Ishikawa (cell line): ENCODE measurements at regions not wholly inside any gene's neighbourhood (a gene's known extent, or its start where the extent isn't known, plus 50 kb on each side); places are given as distances from the start of the nearest gene placed in this dataset.

Experiments used
- CEBPB ChIP-seq: IDR thresholded peaks from 2 replicates; pipeline ENCODE4 v1.6.1; 2012
- CREB1 ChIP-seq: IDR thresholded peaks from 2 replicates; pipeline ENCODE4 v1.6.1; 2012; ENCODE audit warnings: low read depth
- EGR1 ChIP-seq: IDR thresholded peaks from 2 replicates; pipeline ENCODE4 v1.6.1; 2012
- EP300 ChIP-seq: IDR thresholded peaks from 2 replicates; pipeline ENCODE4 v1.6.1; 2012; ENCODE audit warnings: borderline replicate concordance
- FOXM1 ChIP-seq: IDR thresholded peaks from 2 replicates; pipeline ENCODE4 v1.6.1; 2012; ENCODE audit warnings: low read depth, borderline replicate concordance
- NFIC ChIP-seq: IDR thresholded peaks from 2 replicates; pipeline ENCODE4 v1.6.1; 2012
- RAD21 ChIP-seq: IDR thresholded peaks from 2 replicates; pipeline ENCODE4 v1.6.1; 2012; ENCODE audit warnings: low read depth
- TAF1 ChIP-seq: IDR thresholded peaks from 2 replicates; pipeline ENCODE4 v1.6.1; 2012; ENCODE audit warnings: low read depth, mild to moderate bottlenecking
- TCF12 ChIP-seq: IDR thresholded peaks from 2 replicates; pipeline ENCODE4 v1.6.1; 2012; ENCODE audit warnings: low read depth
- TEAD4 ChIP-seq: IDR thresholded peaks from 2 replicates; pipeline ENCODE4 v1.6.1; 2012
- YY1 ChIP-seq: IDR thresholded peaks from 2 replicates; pipeline ENCODE4 v1.6.1; 2012; ENCODE audit warnings: low read depth
- ZBTB7A ChIP-seq: IDR thresholded peaks from 2 replicates; pipeline ENCODE4 v1.6.1; 2012; ENCODE audit warnings: low read depth
- TF ChIP-seq, protein P1 (sequence below): IDR thresholded peaks from 2 replicates; pipeline ENCODE4 v1.6.1; 2012
- TF ChIP-seq, protein P2 (sequence below): IDR thresholded peaks from 2 replicates; pipeline ENCODE4 v1.6.1; 2012
- TF ChIP-seq, protein P3 (sequence below): IDR thresholded peaks from 2 replicates; pipeline ENCODE4 v1.6.1; 2012; ENCODE audit warnings: low read depth, mild to moderate bottlenecking

DNA sequence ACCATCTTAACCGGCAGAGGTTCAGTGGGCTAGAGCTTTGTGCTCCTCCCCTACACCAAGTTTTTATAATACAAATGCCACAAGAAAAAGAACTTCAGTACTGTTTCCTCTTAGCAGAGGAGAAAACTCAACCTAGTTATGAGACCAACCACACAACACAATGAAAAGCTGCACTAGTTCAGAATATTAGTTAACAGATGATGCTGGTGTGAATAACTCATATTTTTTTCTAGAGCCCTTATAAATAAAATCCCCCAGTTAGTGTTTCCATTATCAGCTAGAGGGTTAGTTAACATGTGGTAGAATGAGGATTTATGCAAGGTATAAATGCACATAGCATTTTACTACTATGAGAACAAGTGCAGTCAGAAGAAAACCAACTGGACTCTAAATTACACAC lies 61.9 kb upstream of the AMN1 start:
- TF ChIP-seq, protein P1, sequence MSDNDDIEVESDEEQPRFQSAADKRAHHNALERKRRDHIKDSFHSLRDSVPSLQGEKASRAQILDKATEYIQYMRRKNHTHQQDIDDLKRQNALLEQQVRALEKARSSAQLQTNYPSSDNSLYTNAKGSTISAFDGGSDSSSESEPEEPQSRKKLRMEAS = no peak
- TF ChIP-seq YY1 (no peak), CEBPB (no peak), ZBTB7A (no peak), FOXM1 (no peak), RAD21 (no peak), CREB1 (no peak), EGR1 (no peak), TEAD4 (no peak), NFIC (no peak), TAF1 (no peak), TCF12 (no peak), EP300 (no peak)
- TF ChIP-seq, protein P2, sequence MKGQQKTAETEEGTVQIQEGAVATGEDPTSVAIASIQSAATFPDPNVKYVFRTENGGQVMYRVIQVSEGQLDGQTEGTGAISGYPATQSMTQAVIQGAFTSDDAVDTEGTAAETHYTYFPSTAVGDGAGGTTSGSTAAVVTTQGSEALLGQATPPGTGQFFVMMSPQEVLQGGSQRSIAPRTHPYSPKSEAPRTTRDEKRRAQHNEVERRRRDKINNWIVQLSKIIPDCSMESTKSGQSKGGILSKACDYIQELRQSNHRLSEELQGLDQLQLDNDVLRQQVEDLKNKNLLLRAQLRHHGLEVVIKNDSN = no peak
- TF ChIP-seq, protein P3, sequence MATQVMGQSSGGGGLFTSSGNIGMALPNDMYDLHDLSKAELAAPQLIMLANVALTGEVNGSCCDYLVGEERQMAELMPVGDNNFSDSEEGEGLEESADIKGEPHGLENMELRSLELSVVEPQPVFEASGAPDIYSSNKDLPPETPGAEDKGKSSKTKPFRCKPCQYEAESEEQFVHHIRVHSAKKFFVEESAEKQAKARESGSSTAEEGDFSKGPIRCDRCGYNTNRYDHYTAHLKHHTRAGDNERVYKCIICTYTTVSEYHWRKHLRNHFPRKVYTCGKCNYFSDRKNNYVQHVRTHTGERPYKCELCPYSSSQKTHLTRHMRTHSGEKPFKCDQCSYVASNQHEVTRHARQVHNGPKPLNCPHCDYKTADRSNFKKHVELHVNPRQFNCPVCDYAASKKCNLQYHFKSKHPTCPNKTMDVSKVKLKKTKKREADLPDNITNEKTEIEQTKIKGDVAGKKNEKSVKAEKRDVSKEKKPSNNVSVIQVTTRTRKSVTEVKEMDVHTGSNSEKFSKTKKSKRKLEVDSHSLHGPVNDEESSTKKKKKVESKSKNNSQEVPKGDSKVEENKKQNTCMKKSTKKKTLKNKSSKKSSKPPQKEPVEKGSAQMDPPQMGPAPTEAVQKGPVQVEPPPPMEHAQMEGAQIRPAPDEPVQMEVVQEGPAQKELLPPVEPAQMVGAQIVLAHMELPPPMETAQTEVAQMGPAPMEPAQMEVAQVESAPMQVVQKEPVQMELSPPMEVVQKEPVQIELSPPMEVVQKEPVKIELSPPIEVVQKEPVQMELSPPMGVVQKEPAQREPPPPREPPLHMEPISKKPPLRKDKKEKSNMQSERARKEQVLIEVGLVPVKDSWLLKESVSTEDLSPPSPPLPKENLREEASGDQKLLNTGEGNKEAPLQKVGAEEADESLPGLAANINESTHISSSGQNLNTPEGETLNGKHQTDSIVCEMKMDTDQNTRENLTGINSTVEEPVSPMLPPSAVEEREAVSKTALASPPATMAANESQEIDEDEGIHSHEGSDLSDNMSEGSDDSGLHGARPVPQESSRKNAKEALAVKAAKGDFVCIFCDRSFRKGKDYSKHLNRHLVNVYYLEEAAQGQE = no peak

DNA sequence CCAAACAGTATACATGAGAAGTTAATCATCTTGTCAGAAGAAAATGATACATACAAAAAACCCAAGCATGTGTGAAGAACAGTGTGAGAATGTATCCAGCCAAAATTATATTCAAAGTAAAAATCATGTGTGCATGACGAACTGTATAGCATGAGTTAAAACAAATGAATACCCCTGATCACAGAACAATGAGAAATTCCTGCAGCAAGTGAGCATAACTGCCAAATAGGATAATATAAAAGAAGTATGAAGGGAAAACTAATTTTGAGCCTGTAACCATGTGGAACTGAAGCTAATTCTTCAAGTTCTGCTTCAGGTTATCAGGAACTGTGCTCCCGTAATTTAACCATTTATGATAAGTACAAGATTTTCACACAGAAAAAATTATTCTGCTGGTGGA lies 56.5 kb upstream of the AMN1 start:
- TF ChIP-seq, protein P1 = peak; percentile 87
- TF ChIP-seq NFIC = peak; percentile 100
- TF ChIP-seq FOXM1 = peak; percentile 100
- TF ChIP-seq ZBTB7A = no peak
- no peak for TF ChIP-seq TAF1
- no peak; the same call in 1 of the 2 replicates for TF ChIP-seq EGR1
- TF ChIP-seq, protein P2 = peak; percentile 52; the same call in 1 of the 2 replicates
- peak; percentile 100 for TF ChIP-seq TCF12
- TF ChIP-seq CEBPB = peak; percentile 91
- peak; percentile 55; the same call in 1 of the 2 replicates for TF ChIP-seq YY1
- peak; percentile 29; the same call in 1 of the 2 replicates for TF ChIP-seq RAD21
- TF ChIP-seq, protein P3 = peak; percentile 46; the same call in 1 of the 2 replicates
- peak; percentile 100 for TF ChIP-seq TEAD4
- peak; percentile 100 for TF ChIP-seq EP300
- TF ChIP-seq CREB1 = peak; percentile 70

DNA sequence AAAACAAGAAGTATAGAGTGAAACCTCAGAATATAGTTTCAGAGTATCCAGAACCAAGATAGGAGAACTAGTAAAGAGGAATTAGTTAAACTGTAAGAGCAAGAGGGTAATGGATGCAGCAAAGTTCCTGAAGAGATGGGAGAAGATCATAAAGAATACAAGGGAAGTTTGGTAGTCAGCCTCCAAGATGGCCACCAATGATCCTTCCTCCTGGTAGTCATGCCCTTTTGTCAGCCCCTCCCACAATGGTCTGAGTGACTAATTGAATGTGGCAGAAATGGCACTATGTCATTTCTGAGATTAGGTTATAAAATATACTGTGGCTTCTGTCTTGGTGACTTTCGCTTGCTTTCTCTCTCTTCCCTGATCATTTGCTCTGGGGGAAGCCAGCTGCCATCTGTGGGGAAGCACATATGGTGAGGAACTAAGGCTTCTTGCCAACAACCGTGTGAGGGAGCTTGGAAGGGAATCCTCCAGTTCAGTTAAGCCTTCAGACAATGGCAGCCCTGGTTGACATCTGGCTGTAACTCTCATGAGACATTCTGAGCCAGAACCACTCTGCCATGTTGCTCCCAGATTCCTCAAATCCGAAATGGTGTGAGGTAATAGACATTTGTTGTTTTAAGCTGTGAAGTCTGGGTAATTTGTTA lies 55.3 kb upstream of the AMN1 start:
- TF ChIP-seq, protein P3 = no peak

DNA sequence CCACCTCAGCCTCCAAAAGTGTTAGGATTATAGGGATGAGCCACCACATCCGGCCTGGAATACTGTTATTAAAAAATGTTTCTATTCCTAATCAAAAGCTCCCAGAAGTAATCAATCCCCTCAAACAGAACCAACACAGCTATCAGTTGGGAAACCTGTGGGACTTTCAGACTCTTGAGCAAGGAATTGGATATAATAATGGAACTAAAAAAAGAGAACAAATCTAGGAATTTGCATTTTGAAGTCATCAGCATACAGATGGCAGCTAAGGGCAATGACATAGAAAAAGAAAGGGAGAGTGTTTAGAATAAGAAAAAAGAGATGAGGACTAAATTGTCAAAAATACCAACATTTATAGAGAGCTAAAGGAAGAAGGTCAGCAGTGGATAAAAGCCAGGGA lies 54.7 kb upstream of the AMN1 start:
- TF ChIP-seq ZBTB7A = no peak
- no peak for TF ChIP-seq CREB1
- TF ChIP-seq, protein P3 = no peak
- TF ChIP-seq TAF1 = no peak
- TF ChIP-seq EP300 = no peak
- TF ChIP-seq, protein P1 = no peak
- TF ChIP-seq, protein P2 = no peak
- TF ChIP-seq CEBPB = no peak
- no peak for TF ChIP-seq TCF12
- no peak for TF ChIP-seq FOXM1
- TF ChIP-seq YY1 = no peak
- no peak for TF ChIP-seq EGR1
- no peak for TF ChIP-seq TEAD4
- TF ChIP-seq RAD21 = no peak
- TF ChIP-seq NFIC = no peak
